ENCODE measurements at regions not wholly inside any gene's neighbourhood (a gene's known extent, or its start where the extent isn't known, plus 50 kb on each side); places are given as distances from the start of the nearest gene placed in this dataset.

DNA sequence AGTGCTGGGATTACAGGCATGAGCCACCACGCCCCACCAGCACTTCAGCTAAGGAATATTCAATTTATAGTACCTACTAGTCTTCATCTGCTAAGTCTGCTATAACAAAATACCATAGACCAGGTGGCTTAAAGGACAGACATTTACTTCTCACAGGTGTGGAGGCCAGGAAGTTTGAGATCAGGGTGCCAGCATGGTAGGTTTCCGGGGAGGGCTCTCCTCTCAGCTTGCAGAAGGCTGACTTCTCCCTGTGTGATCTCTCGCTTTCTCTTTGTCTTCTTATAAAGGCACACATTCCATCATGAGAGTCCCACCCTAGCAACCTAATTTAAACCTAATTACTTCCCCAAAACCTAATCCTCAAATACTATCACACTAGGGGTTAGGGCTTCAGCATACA is 433.0 kb downstream of the INSC start:
- no peak for DNase-seq

GRCh38 chr11:15551901-15552851 is 437.5 kb downstream of the INSC start:
- no peak for DNase-seq

- DNase-seq = no peak
Observed at GRCh38 chr11:15555161-15555560, 440.4 kb downstream of the INSC start.

DNA sequence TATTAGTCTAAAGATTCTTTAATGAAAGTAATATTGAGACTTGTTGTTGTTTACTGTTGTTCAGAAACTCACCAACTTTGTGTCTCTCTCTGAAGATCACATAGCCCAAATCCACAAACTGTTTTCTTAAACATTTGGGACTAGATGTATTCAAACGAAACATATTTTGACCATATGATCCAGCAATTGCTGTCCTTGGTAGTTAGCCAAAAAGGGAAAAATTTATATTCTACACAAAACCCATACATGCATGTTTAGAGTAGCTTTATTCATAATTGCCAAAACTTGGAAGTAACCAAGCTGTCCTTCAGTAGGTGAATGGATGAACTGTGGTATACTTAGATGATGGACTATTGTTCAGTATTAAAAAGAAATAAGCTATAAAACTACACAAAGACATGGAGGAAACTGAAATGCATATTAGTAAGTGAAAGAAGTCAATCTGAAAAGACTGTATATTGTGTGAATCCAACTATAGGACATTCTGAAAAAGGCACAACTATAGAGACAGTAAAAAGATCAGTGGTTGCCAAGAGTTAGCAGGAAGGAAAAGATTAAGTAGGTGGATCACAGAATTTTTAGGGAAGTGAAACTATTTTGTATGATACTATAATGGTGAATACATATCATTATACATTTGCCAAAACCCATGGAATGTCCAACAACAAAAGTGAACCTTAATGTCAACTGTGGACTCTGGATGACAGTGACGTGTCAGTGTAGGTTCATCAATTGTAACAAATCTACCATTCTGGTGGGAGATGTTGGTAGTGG is 442.9 kb downstream of the INSC start:
- DNase-seq = no peak

DNA sequence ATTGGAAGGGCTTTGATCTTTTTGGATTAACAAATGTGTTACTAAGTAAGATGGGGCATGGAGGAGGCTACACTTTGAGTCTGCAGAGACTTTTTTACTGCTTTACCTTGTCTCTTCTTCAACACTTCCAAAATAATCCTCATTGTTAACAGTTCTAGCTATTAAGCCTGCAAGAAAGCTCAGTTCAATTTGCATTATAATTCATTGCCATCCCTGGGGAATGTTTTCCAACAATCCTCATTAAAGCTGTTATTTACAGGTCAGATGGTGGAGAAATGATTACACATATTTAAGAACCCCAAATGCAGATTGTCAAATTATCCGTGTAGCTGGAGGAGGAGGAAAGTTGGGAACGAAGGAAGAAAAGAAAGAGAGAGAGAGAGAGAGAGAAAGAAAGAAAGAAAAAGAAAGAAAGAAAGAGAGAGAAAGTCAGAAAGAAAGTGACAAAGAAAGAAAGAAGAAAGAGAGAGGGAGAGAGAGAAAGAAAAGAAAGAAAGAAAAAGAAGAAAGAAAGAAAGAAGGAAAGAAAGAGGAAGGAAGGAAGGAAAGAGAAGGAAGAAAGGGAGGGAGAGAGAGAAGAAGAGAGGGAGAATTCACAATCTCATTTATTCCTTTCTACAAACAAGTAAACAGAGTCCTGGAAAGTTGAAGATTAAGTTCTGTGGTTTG is 443.9 kb downstream of the INSC start:
- DNase-seq = no peak

DNA sequence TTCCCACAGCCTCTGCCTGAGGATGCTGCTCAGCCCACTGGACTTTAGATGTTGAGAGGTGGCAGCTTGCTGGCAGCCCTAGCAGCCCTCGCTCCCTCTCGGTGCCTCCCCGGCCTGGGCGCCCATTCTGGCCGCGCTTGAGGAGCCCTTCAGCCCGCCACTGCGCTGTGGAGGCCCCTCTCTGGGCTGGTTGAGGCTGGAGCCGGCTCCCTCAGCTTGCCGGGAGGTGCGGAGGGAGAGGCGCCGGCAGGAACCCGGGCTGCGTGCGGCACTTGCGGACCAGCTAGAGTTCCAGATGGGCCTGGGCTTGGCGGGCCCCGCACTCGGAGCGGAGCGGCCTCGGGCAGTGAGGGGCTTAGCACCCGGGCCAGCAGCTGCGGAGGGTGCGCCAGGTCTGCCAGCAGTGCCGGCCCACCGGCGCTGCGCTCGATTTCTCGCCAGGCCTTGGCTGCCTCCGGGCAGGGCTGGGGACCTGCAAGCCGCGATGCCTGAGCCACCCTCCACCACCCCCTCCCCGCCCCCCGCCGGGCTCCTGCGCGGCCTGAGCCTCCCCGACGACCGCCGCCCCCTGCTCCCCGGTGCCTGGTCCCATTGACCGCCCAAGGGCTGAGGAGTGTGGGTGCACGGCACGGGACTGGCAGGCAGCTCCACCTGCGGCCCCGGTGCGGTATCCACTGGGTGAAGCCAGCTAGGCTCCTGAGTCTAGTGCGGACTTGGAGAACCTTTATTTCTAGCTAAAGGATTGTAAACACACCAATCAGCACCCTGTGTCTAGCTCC is 446.2 kb downstream of the INSC start:
- no peak for DNase-seq

DNA sequence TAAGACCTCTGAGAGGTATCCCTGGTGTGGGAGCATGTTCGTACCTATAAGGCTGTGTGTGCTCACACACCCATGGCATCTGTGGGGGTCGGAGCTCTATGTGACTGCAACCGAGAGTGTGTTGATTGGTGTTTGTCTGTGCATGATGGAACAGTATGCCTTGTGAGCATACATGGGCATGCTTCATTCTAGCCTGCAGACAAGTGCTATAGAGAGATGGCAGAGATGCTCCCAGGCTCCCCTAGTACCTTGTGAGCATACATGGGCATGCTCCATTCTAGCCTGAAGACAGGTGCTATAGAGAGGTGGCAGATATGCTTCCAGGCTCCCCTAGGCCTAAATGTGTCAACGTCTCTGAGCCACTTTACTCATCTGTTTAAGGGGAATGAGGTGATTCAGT is 447.5 kb downstream of the INSC start:
- DNase-seq = no peak

GRCh38 chr11:15563054-15563453 is 448.3 kb downstream of the INSC start:
- peak; percentile 39 for DNase-seq

- peak; percentile 81 for DNase-seq
Observed at GRCh38 chr11:15565880-15566279, 451.2 kb downstream of the INSC start.

- peak; percentile 90 for DNase-seq
Observed at GRCh38 chr11:15568440-15568839, 453.7 kb downstream of the INSC start.

DNA sequence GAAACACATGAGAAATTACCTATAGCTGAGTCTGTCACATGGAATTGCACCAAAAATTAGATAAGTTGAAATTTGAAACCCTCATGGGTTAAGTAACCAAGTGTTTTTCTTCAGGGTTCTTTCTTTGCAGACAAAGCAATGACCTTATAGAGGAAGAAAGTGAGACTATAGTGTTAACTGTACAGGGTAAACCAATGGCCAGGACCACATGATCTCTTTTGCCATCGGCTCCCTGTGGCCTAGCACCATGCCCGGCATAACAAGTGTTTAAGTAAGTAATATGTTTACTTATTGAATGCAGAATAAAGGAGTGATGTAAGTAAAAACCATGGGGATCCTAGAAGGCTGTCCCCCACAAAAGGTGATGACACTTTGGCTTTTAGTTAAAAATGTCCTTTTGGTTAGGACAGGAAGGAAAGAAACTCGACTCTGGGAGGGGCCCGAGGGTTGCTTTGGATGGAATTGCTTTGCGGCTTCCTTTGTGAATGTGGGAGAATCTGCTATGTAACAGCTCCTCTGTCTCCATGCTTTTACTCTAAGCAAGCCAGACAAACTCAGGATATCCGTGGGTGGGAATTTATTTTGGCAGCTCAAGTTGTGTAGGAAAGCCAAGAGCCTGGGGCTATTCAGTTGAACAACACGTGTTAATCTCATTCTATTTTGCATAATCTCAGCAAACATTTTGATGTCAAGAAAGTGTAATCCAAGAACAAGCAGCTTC is 454.7 kb downstream of the INSC start:
- peak; percentile 50 for DNase-seq

- DNase-seq = no peak
Observed at GRCh38 chr11:15575409-15575808, 460.7 kb downstream of the INSC start.

GRCh38 chr11:15576769-15577168 is 462.0 kb downstream of the INSC start:
- no peak for DNase-seq

DNA sequence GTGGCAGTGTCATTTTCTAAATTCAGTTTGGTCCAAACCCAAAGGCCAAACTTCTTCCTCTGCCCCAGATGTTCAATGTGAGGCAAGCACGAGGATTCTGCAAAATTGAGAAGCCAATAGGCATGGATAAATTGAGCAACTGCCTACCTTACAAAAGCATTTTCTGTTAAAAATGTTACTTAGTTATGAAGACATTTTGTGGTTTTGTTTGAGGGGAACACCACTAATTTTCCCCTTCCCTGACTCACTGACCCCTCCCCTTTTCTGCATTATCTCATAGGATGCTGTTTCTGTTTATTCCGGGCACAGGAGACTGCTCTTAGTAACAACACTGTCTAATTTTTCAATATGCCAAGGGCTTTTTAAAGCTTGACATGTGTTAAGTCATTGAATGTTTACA is 462.8 kb downstream of the INSC start:
- DNase-seq = no peak

GRCh38 chr11:15579287-15580001 is 464.7 kb downstream of the INSC start:
- no peak for DNase-seq

GRCh38 chr11:15580056-15580774 is 465.5 kb downstream of the INSC start:
- DNase-seq = no peak

DNA sequence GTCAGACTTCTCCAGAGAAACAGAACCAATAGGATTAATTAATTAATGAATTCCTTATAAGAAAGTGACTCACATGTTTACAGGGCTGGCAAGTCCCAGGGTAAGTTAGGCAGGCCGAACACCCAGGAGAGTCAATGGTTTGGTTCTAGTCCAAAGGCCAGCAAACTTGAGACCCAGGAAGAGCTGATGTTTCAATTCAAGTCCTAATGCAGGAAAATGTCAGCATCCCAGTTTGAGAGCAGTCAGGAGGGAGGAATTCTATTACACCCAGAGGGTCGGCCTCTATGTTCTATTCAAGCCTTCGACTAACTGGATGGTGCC is 466.0 kb downstream of the INSC start:
- no peak for DNase-seq

- DNase-seq = no peak
Observed at GRCh38 chr11:15584158-15584557, 469.4 kb downstream of the INSC start.

- DNase-seq = no peak
Observed at GRCh38 chr11:15585602-15586331, 471.0 kb downstream of the INSC start.

Data from DMS79 treated with DMSO at 0.1 percent for 48 hours (cell line).